Natural killer cell (primary cell): ENCODE measurements at regions not wholly inside any gene's neighbourhood (a gene's known extent, or its start where the extent isn't known, plus 50 kb on each side); places are given as distances from the start of the nearest gene placed in this dataset.

Source experiments
- ATAC-seq, 3 donors: fragments of 150-1000 bp in 2 of 3; fragments of 200-7000 bp in 1 of 3; cut with Tn5 transposase; 1 replicate in 1 of 3; 2 replicates in 2 of 3; pipeline ENCODE4 v1.10.0; 2021; ENCODE audit warnings: mild to moderate bottlenecking in 2 of 3, moderate library complexity in 2 of 3
- DNase-seq, 2 donors: peaks; one replicate each; pipeline versions ENCODE4 v3.0.0 to v3.0.0-alpha.2; 2013 to 2021; ENCODE audit warnings: mixed read lengths in 1 of 2
- H3K27ac ChIP-seq: one replicate; pipeline ENCODE4 v1.5.1; 2013; ENCODE audit warnings: mild to moderate bottlenecking, low read length
- H3K27me3 ChIP-seq: one replicate; pipeline ENCODE4 v1.6.1; 2013; ENCODE audit warnings: low read length; ENCODE audit not compliant: control insufficient read depth, insufficient read depth
- H3K36me3 ChIP-seq: one replicate; pipeline ENCODE4 v1.6.1; 2013; ENCODE audit warnings: low read length; ENCODE audit not compliant: control insufficient read depth, insufficient read depth
- H3K4me1 ChIP-seq: one replicate; pipeline ENCODE4 v1.6.1; 2013; ENCODE audit warnings: low read length; ENCODE audit not compliant: control insufficient read depth, insufficient read depth
- H3K4me3 ChIP-seq: one replicate; pipeline ENCODE4 v1.5.1; 2013; ENCODE audit warnings: low read length
- H3K9me3 ChIP-seq: one replicate; pipeline ENCODE4 v1.6.1; 2013; ENCODE audit warnings: low read length; ENCODE audit not compliant: control insufficient read depth, insufficient read depth
- H3K27ac Mint-ChIP-seq, 2 donors: one replicate each; pipeline ENCODE4 v1.8.0; 2022; ENCODE audit warnings: mild to moderate bottlenecking in 2 of 2, mixed read lengths in 2 of 2, moderate library complexity in 1 of 2
- H3K27me3 Mint-ChIP-seq, 2 donors: one replicate each; pipeline ENCODE4 v1.8.0; 2022; ENCODE audit warnings: low read depth in 2 of 2, mixed read lengths in 2 of 2
- H3K36me3 Mint-ChIP-seq: one replicate; pipeline ENCODE4 v1.8.0; 2022; ENCODE audit warnings: mixed read lengths
- H3K4me1 Mint-ChIP-seq, 2 donors: one replicate each; pipeline ENCODE4 v1.8.0; 2022; ENCODE audit warnings: mixed read lengths in 2 of 2
- H3K4me3 Mint-ChIP-seq: one replicate; pipeline ENCODE4 v1.8.0; 2022; ENCODE audit warnings: mild to moderate bottlenecking, moderate library complexity, mixed read lengths
- H3K9me3 Mint-ChIP-seq, 2 donors: one replicate each; pipeline ENCODE4 v1.8.0; 2022; ENCODE audit warnings: mixed read lengths in 2 of 2
- CTCF ChIP-seq: fragments of 200-600 bp; IDR thresholded peaks from one replicate; pipeline ENCODE4 v1.8.0; 2022; ENCODE audit warnings: antibody characterized with exemption
- WGBS: methylation state at CpG from one replicate; pipeline ENCODE4 v1.1.7; 2013; ENCODE audit warnings: missing lambda C conversion rate; ENCODE audit not compliant: insufficient coverage; 5-methylcytosine and 5-hydroxymethylcytosine counted together
- intact Hi-C: fragments of 100-400 bp; cut with micrococcal nuclease; formaldehyde crosslinking; loops from one replicate; pipeline ENCODE4 v1.14.2; 2022

- H3K4me3 ChIP-seq, result no peak overlapping the region
- Mint-ChIP-seq H3K4me1 (no peaks in the 10 kb centered on the region), H3K9me3 (no peaks in the 10 kb centered on the region), H3K27me3 (peaks cover 8 to 19% of the 10 kb centered on the region in 2 donors), H3K27ac (no peak overlapping the region), H3K4me3 (no peak overlapping the region), H3K36me3 (no peaks in the 10 kb centered on the region)
- H3K9me3 ChIP-seq, result no peaks in the 10 kb centered on the region
- H3K36me3 ChIP-seq, result no peaks in the 10 kb centered on the region
- no peak for TF ChIP-seq CTCF
- H3K4me1 ChIP-seq, result no peaks in the 10 kb centered on the region
- no peak for ATAC-seq
- no peaks in the 10 kb centered on the region for H3K27me3 ChIP-seq
- intact Hi-C loops, result no loop called here
- no peak for DNase-seq
- WGBS, result 92% methylated on average over 1 of the region's 1 CpG
- no peak overlapping the region for H3K27ac ChIP-seq
These were observed 99.9 kb upstream of the PAX6 start for GRCh38 chr11:31910950-31911576.

DNA sequence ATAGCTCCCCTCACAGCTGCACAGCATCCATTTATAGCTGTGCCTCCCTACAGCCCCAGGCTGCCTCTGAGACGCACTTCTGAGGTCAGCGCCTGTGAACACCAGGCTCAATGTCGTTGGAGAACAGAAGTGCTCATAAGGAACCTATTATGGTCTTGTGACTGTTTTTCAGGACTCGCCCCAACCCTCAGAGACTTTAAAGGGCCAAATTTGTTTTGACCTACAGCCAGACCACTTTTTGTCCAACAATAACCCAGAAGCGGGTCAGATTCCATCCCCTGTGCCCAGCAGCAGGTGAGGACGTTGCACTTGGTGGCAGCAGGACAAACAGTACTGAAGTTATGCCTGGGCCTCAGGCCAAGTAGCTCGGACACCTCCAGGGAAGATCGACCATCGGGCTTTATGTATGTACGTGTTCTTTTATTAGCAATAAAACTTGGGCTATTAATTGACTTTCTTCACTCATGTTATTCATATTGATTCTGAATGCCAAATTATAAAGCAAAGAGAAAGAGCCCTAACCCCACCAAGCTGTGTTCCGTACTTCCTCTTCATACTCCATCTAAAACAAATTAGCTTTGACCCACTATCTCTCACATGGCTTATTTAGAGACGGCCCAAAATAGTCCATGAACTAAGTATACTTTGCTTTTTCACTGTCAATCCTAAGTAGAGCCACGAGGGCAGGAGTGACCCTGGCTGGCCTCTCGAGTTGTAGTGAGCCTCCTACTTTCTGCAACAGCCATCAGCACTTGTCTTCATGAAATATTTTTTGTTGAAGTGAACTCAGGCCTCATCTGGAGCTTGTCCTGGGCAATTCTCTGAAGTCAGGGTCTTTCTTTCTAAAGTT, 92.3 kb upstream of the PAX6 start:
- H3K4me3 Mint-ChIP-seq, result no peak overlapping the region
- ATAC-seq, result no peak
- H3K27ac ChIP-seq, result no peak overlapping the region
- peaks cover 12 to 19% of the 10 kb centered on the region in 2 donors for H3K27me3 Mint-ChIP-seq
- H3K9me3 ChIP-seq, result no peaks in the 10 kb centered on the region
- H3K4me1 Mint-ChIP-seq, result no peaks in the 10 kb centered on the region
- no peak overlapping the region for H3K27ac Mint-ChIP-seq
- TF ChIP-seq CTCF, result no peak
- intact Hi-C loops, result no loop called here
- H3K27me3 ChIP-seq, result no peaks in the 10 kb centered on the region
- H3K4me1 ChIP-seq, result no peaks in the 10 kb centered on the region
- 82% methylated on average over 14 of the region's 14 CpGs for WGBS
- no peaks in the 10 kb centered on the region for H3K36me3 Mint-ChIP-seq
- H3K36me3 ChIP-seq, result no peaks in the 10 kb centered on the region
- H3K4me3 ChIP-seq, result no peak overlapping the region
- H3K9me3 Mint-ChIP-seq, result peaks cover 0 to 2% of the 10 kb centered on the region in 2 donors
- DNase-seq, result no peak

GRCh38 chr11:31902706-31903105, 91.6 kb upstream of the PAX6 start:
- Histone ChIP-seq H3K27me3 (no peaks in the 10 kb centered on the region), H3K4me1 (no peaks in the 10 kb centered on the region), H3K4me3 (no peak overlapping the region), H3K9me3 (no peaks in the 10 kb centered on the region), H3K36me3 (no peaks in the 10 kb centered on the region), H3K27ac (no peak overlapping the region)
- H3K27ac Mint-ChIP-seq, result no peak overlapping the region
- no peak for ATAC-seq
- DNase-seq, result no peak
- 91% methylated on average over 3 of the region's 5 CpGs for WGBS
- H3K9me3 Mint-ChIP-seq, result peaks cover 2% of the 10 kb centered on the region in 2 donors
- H3K4me3 Mint-ChIP-seq, result no peak overlapping the region
- no peaks in the 10 kb centered on the region for H3K4me1 Mint-ChIP-seq
- H3K27me3 Mint-ChIP-seq, result peaks cover 12 to 19% of the 10 kb centered on the region in 2 donors
- no peaks in the 10 kb centered on the region for H3K36me3 Mint-ChIP-seq
- no peak for TF ChIP-seq CTCF
- intact Hi-C loops, result no loop called here
